ENCODE measurements at regions not wholly inside any gene's neighbourhood (a gene's known extent, or its start where the extent isn't known, plus 50 kb on each side); places are given as distances from the start of the nearest gene placed in this dataset.

- no peak overlapping the region for H3K4me3 ChIP-seq
- intact Hi-C loops (cut with DNase I), result no loop called here
- no peaks in the 10 kb centered on the region for H3K9me3 ChIP-seq
- TF ChIP-seq CTCF (IDR thresholded peaks at IDR 0.05), result no peak
- no peak for TF ChIP-seq POLR2A (IDR thresholded peaks at IDR 0.05)
- no peak for TF ChIP-seq POLR2AphosphoS5 (IDR thresholded peaks at IDR 0.05)
- H3K27me3 ChIP-seq (replicated peaks; ENCODE audit: insufficient read depth), result no peaks in the 10 kb centered on the region
- H3K4me1 ChIP-seq (replicated peaks), result no peaks in the 10 kb centered on the region
- DNase-seq (ENCODE audit: low spot score), result no peak
- H3K27ac ChIP-seq, result no peak overlapping the region
- WGBS, result 80% methylated on average over 2 of the region's 2 CpGs
- H3K36me3 ChIP-seq, result no peaks in the 10 kb centered on the region
Measured at GRCh38 chr4:176856421-176856820, 63.7 kb upstream of the VEGFC start.

- no peaks in the 10 kb centered on the region for H3K9me3 ChIP-seq
- no peaks in the 10 kb centered on the region for H3K4me1 ChIP-seq (replicated peaks)
- intact Hi-C loops (cut with DNase I), result no loop called here
- H3K4me3 ChIP-seq, result no peak overlapping the region
- no peak for TF ChIP-seq POLR2AphosphoS5 (IDR thresholded peaks at IDR 0.05)
- no peak for TF ChIP-seq POLR2A (IDR thresholded peaks at IDR 0.05)
- TF ChIP-seq CTCF (IDR thresholded peaks at IDR 0.05), result no peak
- no peak for DNase-seq (ENCODE audit: low spot score)
- no peak overlapping the region for H3K27ac ChIP-seq
- no peaks in the 10 kb centered on the region for H3K36me3 ChIP-seq
- no peaks in the 10 kb centered on the region for H3K27me3 ChIP-seq (replicated peaks; ENCODE audit: insufficient read depth)
Measured at GRCh38 chr4:176858839-176859238, 66.1 kb upstream of the VEGFC start.

GRCh38 chr4:176864238-176864637, 71.5 kb upstream of the VEGFC start:
- no peaks in the 10 kb centered on the region for H3K36me3 ChIP-seq
- 22% methylated on average over 1 of the region's 1 CpG for WGBS
- intact Hi-C loops (cut with DNase I), result no loop called here
- no peaks in the 10 kb centered on the region for H3K4me1 ChIP-seq (replicated peaks)
- H3K4me3 ChIP-seq, result no peak overlapping the region
- H3K9me3 ChIP-seq, result no peaks in the 10 kb centered on the region
- no peak for DNase-seq (ENCODE audit: low spot score)
- H3K27ac ChIP-seq, result no peak overlapping the region
- TF ChIP-seq POLR2A (IDR thresholded peaks at IDR 0.05) (no peak), POLR2AphosphoS5 (IDR thresholded peaks at IDR 0.05) (no peak), CTCF (IDR thresholded peaks at IDR 0.05) (no peak)
- no peaks in the 10 kb centered on the region for H3K27me3 ChIP-seq (replicated peaks; ENCODE audit: insufficient read depth)

- no peak for DNase-seq (ENCODE audit: low spot score)
Measured at GRCh38 chr4:176868676-176869075, 76.0 kb upstream of the VEGFC start.

More at GRCh38 chr4:176868676-176869075, 76.0 kb upstream of the VEGFC start:
- no peak overlapping the region for H3K4me3 ChIP-seq
- TF ChIP-seq POLR2A (IDR thresholded peaks at IDR 0.05) (no peak), CTCF (IDR thresholded peaks at IDR 0.05) (no peak), POLR2AphosphoS5 (IDR thresholded peaks at IDR 0.05) (no peak)
- H3K4me1 ChIP-seq (replicated peaks), result no peaks in the 10 kb centered on the region
- H3K36me3 ChIP-seq, result no peaks in the 10 kb centered on the region
- intact Hi-C loops (cut with DNase I), result no loop called here
- H3K27me3 ChIP-seq (replicated peaks; ENCODE audit: insufficient read depth), result no peaks in the 10 kb centered on the region
- 85% methylated on average over 2 of the region's 2 CpGs for WGBS
- H3K27ac ChIP-seq, result no peak overlapping the region
- H3K9me3 ChIP-seq, result no peaks in the 10 kb centered on the region
